EH (cell line): ENCODE measurements at regions not wholly inside any gene's neighbourhood (a gene's known extent, or its start where the extent isn't known, plus 50 kb on each side); places are given as distances from the start of the nearest gene placed in this dataset.
A peak's percentile ranks its signal among the peaks of the same experiment; 100 is the strongest.
"Not testable (repeated sequence)": the region's sequence is repeated elsewhere in the genome, so short reads cannot be mapped to it uniquely, and the experiment has no call there.

Experiments
- DNase-seq: peaks from one replicate; pipeline ENCODE4 v3.0.0-alpha.2; 2015; ENCODE audit warnings: low read depth

DNA sequence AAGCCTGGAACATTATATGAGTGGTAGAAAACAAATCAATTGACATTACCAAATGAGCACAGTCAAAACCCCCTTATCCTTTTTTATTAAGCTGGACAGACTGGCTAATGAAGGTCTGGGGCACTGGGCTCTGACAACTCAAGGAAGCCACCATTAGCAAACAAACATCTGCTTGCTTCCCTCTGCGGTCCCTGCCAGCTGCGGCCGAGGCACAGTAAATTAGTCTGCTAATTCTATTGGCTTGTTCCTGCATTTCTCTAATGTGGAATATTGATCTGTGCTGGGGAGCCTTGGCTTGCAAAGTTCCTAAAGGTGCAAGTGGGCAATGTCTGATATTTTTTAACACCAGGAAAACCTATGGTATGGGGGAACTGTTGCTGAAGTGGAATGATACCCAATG is 300.3 kb downstream of the MTX2 start:
- no peak for DNase-seq

DNA sequence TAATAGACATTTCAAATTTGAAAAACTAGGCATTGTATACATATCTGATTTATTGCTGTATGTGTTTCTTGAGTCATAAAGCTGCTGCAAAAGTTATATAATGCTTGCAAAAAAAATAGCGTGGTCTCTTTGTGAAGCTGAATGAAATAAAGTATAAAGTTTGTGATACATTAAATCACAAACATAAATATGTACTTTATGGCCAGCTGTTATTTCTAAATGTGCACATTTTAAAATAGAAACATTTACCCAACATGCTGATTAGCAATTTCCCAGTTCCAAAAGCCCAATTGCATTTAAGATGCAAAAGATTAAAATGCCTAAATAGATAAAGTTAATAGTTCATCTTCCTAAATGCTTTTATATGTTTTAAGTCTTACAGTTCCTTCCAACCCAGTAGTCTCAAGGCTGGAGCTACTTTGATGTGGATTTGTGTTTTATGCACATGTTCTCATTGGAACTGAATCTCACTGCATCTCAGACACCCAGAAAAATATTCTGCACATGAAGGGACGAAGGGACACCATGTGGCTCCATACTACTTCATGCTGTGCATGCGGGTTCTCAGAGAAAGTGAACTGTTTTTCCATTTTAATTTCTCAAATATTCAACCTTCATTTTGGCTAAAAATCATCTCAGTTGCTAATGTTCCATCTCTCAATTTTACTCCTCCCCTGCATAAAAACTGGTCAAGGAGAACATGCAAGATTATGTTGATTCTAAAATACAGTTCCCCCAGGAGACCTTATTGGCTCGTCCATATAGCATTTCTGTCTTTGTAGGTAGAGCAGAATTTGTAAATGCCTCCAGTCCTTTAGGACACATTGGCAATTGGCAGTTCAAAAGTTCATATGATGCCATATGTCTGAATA is 304.6 kb downstream of the MTX2 start:
- DNase-seq: no peak

GRCh38 chr2:176574484-176575236 is 305.4 kb downstream of the MTX2 start:
- DNase-seq: no peak

GRCh38 chr2:176575237-176575744 is 306.0 kb downstream of the MTX2 start:
- no peak for DNase-seq

GRCh38 chr2:176577054-176577453 is 307.8 kb downstream of the MTX2 start:
- DNase-seq: no peak

DNA sequence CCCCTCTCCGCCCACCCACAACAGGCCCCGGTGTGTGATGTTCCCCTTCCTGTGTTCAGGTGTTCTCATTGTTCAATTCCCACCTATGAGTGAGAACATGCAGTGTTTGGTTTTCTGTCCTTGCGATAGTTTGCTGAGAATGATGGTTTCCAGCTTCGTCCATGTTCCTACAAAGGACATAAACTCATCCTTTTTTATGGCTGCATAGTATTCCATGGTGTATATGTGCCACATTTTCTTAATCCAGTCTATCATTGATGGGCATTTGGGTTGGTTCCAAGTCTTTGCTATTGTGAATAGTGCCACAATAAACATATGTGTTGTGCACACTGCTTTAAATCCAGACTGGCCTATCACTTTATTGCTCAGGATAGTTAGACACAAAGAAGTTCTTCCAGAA is 309.1 kb downstream of the MTX2 start:
- DNase-seq: not testable (repeated sequence)

GRCh38 chr2:176579608-176580007 is 310.4 kb downstream of the MTX2 start:
- DNase-seq: no peak

- DNase-seq: peak; percentile 40
Measured at GRCh38 chr2:176581557-176582165, 312.4 kb downstream of the MTX2 start.

- DNase-seq: no peak
Measured at GRCh38 chr2:176582176-176582575, 312.9 kb downstream of the MTX2 start.

GRCh38 chr2:176582990-176583481 is 313.8 kb downstream of the MTX2 start:
- DNase-seq: peak; percentile 92

GRCh38 chr2:176583607-176584006 is 314.4 kb downstream of the MTX2 start:
- peak; percentile 51 for DNase-seq

- DNase-seq: peak; percentile 65
Measured at GRCh38 chr2:176584333-176584732, 315.1 kb downstream of the MTX2 start.

DNA sequence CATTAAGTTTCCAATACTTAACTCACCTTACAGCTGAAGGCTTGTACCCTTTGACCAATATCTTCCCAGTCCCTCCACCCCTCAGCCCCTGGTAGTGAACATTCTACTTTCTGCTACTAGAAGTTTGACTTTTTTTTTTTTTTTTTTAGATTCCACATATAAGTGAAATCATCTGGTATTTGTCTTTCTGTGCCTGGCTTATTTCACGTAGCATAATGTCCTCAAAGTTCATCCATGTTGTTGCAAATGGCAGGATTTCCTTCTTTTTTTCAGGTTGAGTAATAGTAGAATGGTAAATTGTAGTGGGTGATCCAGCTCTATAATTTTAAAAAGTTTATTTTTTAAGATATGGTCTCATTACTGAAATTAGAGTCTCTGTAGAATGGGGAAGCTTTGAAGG is 316.0 kb downstream of the MTX2 start:
- no peak for DNase-seq

GRCh38 chr2:176585791-176586190 is 316.5 kb downstream of the MTX2 start:
- no peak for DNase-seq

- DNase-seq: no peak
Measured at GRCh38 chr2:176589287-176589686, 320.0 kb downstream of the MTX2 start.

DNA sequence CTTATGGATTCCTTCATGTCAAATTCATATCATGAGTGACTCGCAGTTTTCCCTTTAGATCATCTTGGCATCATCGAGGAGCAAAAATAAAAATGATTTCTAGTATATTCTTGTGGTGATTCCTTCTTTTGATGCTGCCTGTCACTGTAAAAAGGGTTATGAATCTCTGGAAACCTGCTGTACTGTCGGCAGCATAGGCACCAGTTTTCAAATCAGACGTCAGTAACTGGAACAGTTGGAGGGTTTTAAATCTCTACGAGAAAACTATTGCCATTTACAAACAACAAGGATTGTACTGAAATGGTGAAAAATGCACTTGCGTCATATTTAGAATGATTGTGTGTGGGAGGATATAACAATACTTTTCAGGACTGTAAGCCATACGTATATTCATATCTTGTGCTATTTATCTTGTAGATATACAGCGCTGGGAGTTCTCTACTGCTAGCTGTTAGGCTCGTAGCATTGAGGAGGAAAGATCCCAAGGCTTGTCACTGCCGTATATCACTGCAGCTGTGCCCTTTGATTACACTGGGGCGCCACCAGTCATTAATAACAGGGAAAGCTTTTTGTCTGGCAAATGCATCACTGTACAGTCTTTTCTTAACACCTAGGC is 320.7 kb downstream of the MTX2 start:
- no peak for DNase-seq

GRCh38 chr2:176592216-176592615 is 323.0 kb downstream of the MTX2 start:
- no peak for DNase-seq

GRCh38 chr2:176595986-176596385 is 326.7 kb downstream of the MTX2 start:
- no peak for DNase-seq

DNA sequence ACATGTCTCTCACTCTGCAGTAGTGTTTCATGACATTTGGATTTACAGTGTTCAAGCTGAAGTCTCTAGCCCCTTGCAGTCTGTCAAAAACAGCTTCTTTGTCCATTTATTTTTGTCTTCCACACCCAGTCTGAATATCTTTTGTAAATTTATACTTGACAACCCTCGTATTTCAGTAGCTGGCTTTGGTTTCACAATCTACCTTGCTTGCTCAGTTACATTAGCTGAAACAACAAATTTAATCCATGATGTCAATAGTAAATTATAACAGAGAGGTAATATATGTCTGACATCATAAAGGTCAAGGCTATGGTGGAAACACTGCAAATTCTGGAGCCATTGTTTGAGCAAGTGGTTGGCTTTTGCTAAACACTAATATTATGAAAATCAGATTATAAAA is 328.7 kb downstream of the MTX2 start:
- DNase-seq: no peak

GRCh38 chr2:176598351-176598750 is 329.1 kb downstream of the MTX2 start:
- DNase-seq: no peak

DNA sequence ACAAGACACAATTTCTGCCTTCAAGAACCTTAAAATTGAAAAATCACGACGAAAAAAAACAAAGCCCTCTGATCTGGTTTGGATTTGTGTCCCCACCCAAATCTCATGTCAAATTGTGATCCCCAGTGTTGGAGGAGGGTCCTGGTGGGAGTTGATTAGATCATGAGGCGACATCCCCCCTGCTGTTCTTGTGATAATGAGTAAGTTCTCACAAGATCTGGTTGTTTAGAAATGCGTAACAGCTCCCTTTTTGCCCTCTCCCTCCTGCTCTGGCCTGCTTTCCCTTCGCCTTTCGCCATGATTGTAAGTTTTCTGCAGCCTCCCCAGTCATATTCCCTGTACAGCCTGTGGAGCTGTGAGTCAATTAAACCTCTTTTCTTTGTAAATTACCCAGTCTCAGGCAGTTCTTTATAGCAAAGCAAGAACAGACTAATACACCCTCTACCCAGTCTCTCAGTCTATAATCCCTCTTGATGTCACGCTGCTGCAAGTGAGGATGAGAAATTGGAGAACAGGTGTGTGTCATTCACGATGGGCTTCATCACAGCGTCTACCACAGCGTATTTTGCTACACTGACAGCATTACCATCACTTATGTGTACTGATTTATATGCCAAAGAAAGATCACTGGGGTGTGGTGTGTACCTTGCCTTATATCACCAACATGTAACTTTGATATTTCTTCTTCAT is 330.7 kb downstream of the MTX2 start:
- DNase-seq: no peak
